GM23338 (cell line): ENCODE measurements at regions not wholly inside any gene's neighbourhood (a gene's known extent, or its start where the extent isn't known, plus 50 kb on each side); places are given as distances from the start of the nearest gene placed in this dataset.

Experiments
- ATAC-seq: fragments of 200-7000 bp; cut with Tn5 transposase; 3 replicates; pipeline ENCODE4 v1.9.1; 2020
- DNase-seq: peaks from one replicate; pipeline ENCODE4 v3.0.0-alpha.2; 2015; ENCODE audit warnings: low spot score
- H2AFZ ChIP-seq: fragments of 200-600 bp; sonication (generic); 2 replicates; pipeline ENCODE4 v1.8.0; 2016; ENCODE audit warnings: antibody characterized with exemption, mild to moderate bottlenecking, moderate library complexity
- H3F3A ChIP-seq: fragments of 200-600 bp; sonication (generic); replicated peaks from 2 replicates; pipeline ENCODE4 v1.8.0; 2017; ENCODE audit warnings: antibody characterized with exemption, mixed run types, low read depth
- H3K27ac ChIP-seq: fragments of 200-600 bp; sonication (generic); 2 replicates; pipeline ENCODE4 v1.6.1; 2016; ENCODE audit warnings: low read depth
- H3K27me3 ChIP-seq: fragments of 200-600 bp; sonication (generic); 2 replicates; pipeline ENCODE4 v1.8.0; 2016; ENCODE audit warnings: mild to moderate bottlenecking, mixed run types, moderate library complexity; ENCODE audit not compliant: insufficient read depth
- H3K36me3 ChIP-seq: fragments of 200-600 bp; sonication (generic); 2 replicates; pipeline ENCODE4 v1.8.0; 2016; ENCODE audit warnings: mild to moderate bottlenecking; ENCODE audit not compliant: insufficient read depth
- H3K4me1 ChIP-seq: fragments of 200-600 bp; sonication (generic); 2 replicates; pipeline ENCODE4 v1.8.0; 2016; ENCODE audit warnings: mild to moderate bottlenecking, moderate library complexity; ENCODE audit not compliant: insufficient read depth
- H3K4me2 ChIP-seq: fragments of 200-600 bp; sonication (generic); 2 replicates; pipeline ENCODE4 v1.7.1; 2017; ENCODE audit warnings: mixed run types
- H3K4me3 ChIP-seq: fragments of 200-600 bp; sonication (generic); 2 replicates; pipeline ENCODE4 v1.6.1; 2016; ENCODE audit warnings: mixed run types
- H3K79me2 ChIP-seq: fragments of 200-600 bp; sonication (generic); replicated peaks from 2 replicates; pipeline ENCODE4 v1.8.0; 2017; ENCODE audit warnings: mild to moderate bottlenecking; ENCODE audit not compliant: insufficient read depth
- H3K9me2 ChIP-seq: fragments of 200-600 bp; sonication (generic); 2 replicates; pipeline ENCODE4 v1.8.0; 2017; ENCODE audit not compliant: insufficient read depth
- H4K20me1 ChIP-seq: fragments of 200-600 bp; sonication (generic); replicated peaks from 2 replicates; pipeline ENCODE4 v1.8.0; 2017; ENCODE audit warnings: mild to moderate bottlenecking; ENCODE audit not compliant: insufficient read depth
- H3K27ac Mint-ChIP-seq: 2 replicates; pipeline ENCODE4 v1.8.0; 2020; ENCODE audit warnings: inconsistent platforms, mild to moderate bottlenecking, moderate library complexity, mixed read lengths
- H3K27me3 Mint-ChIP-seq: 3 replicates; pipeline ENCODE4 v1.8.0; 2022; ENCODE audit warnings: low read depth, mild to moderate bottlenecking, moderate library complexity, mixed read lengths, inconsistent platforms; ENCODE audit not compliant: insufficient read depth, poor library complexity
- H3K36me3 Mint-ChIP-seq: 3 replicates; pipeline ENCODE4 v1.8.0; 2021; ENCODE audit warnings: low read depth, mild to moderate bottlenecking, inconsistent platforms, moderate library complexity, mixed read lengths
- H3K4me1 Mint-ChIP-seq: 3 replicates; pipeline ENCODE4 v1.8.0; 2020; ENCODE audit warnings: mild to moderate bottlenecking, inconsistent platforms, mixed read lengths
- H3K4me3 Mint-ChIP-seq: 3 replicates; pipeline ENCODE4 v1.8.0; 2021; ENCODE audit warnings: moderate library complexity, mild to moderate bottlenecking, inconsistent platforms, mixed read lengths
- H3K9me3 Mint-ChIP-seq: 3 replicates; pipeline ENCODE4 v1.8.0; 2020; ENCODE audit warnings: moderate library complexity, mild to moderate bottlenecking, inconsistent platforms, mixed read lengths
- CREB1 ChIP-seq: fragments of 250-450 bp; sonication (Bioruptor Pico); IDR thresholded peaks from 2 replicates; pipeline ENCODE4 v1.5.0; 2020; ENCODE audit warnings: low read depth, mild to moderate bottlenecking, moderate library complexity
- EZH2 ChIP-seq: fragments of 200-600 bp; sonication (generic); IDR thresholded peaks from one replicate; pipeline ENCODE4 v1.8.0; 2017; ENCODE audit warnings: antibody characterized with exemption, mild to moderate bottlenecking, low read depth; ENCODE audit not compliant: unreplicated experiment
- NANOG ChIP-seq: IDR thresholded peaks from 2 replicates; pipeline ENCODE4 v1.6.1; 2016; ENCODE audit warnings: antibody characterized with exemption, borderline replicate concordance
- POLR2AphosphoS5 ChIP-seq: IDR thresholded peaks from 2 replicates; pipeline ENCODE4 v1.6.1; 2016; ENCODE audit warnings: antibody characterized with exemption, low read depth
- STAT1 ChIP-seq: IDR thresholded peaks from one replicate; pipeline ENCODE4 v1.6.1; 2016; ENCODE audit warnings: antibody characterized with exemption; ENCODE audit not compliant: unreplicated experiment
- TF ChIP-seq, protein P1 (sequence below): IDR thresholded peaks from 2 replicates; pipeline ENCODE4 v1.6.1; 2016; ENCODE audit warnings: antibody characterized with exemption
- TF ChIP-seq, protein P2 (sequence below): IDR thresholded peaks from one replicate; pipeline ENCODE4 v1.6.1; 2018; ENCODE audit warnings: antibody characterized with exemption; ENCODE audit not compliant: unreplicated experiment
- TF ChIP-seq, protein P3 (sequence below): fragments of 250-450 bp; sonication (Bioruptor Pico); IDR thresholded peaks from 2 replicates; pipeline ENCODE4 v1.5.0; 2020; ENCODE audit warnings: mild to moderate bottlenecking, moderate library complexity

DNA sequence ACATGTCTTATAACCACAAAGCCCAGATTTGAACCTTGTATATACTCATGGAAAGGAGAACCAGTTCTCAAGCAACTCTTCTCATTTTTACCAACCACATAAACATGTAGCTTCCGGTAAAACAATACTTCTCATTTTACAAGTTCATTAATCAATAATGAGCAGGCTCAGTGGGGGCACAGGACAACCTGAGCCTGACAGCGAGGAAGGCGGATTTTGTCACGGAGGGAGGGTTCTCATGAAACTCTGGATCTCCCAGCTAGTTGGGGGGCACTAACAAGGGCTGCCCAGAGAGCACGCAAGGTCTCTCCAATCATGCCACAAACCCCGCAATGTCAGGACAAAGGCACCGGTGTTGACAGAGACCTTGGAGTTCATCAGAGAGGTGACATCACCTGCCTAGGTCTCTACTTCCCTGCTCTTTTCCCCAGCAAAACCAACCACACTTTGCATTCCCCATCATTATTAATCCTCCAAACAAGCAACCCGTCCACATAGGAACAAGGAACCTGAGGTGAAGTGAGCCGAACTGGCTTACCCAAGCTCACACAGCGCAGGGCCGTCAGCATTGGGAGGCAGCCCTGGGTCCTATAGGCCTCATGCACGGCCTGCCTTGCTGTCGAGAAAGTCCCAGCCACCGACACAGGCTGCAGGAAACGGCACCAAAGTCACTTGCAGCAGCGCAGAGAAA lies 192.1 kb upstream of the KLF14 start:
- Histone ChIP-seq H3K36me3 (no peaks in the 10 kb centered on the region), H3K4me3 (no peak overlapping the region), H3K27me3 (no peaks in the 10 kb centered on the region), H3K4me2 (no peak overlapping the region), H3K9me2 (no peaks in the 10 kb centered on the region), H2AFZ (no peak overlapping the region), H3K79me2 (no peaks in the 10 kb centered on the region), H3K27ac (0 out of 2 replicates have a peak overlapping the region, but pooled peaks have one; percentile 7), H4K20me1 (no peaks in the 10 kb centered on the region), H3K4me1 (peaks cover 18% of the 10 kb centered on the region), H3F3A (no peaks in the 10 kb centered on the region)
- H3K4me3 Mint-ChIP-seq = no peak overlapping the region
- ATAC-seq = peak; percentile 38
- no peaks in the 10 kb centered on the region; the same call in 1 of the 3 replicates for H3K36me3 Mint-ChIP-seq
- TF ChIP-seq, protein P1, sequence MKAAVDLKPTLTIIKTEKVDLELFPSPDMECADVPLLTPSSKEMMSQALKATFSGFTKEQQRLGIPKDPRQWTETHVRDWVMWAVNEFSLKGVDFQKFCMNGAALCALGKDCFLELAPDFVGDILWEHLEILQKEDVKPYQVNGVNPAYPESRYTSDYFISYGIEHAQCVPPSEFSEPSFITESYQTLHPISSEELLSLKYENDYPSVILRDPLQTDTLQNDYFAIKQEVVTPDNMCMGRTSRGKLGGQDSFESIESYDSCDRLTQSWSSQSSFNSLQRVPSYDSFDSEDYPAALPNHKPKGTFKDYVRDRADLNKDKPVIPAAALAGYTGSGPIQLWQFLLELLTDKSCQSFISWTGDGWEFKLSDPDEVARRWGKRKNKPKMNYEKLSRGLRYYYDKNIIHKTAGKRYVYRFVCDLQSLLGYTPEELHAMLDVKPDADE = no peak
- TF ChIP-seq, protein P2, sequence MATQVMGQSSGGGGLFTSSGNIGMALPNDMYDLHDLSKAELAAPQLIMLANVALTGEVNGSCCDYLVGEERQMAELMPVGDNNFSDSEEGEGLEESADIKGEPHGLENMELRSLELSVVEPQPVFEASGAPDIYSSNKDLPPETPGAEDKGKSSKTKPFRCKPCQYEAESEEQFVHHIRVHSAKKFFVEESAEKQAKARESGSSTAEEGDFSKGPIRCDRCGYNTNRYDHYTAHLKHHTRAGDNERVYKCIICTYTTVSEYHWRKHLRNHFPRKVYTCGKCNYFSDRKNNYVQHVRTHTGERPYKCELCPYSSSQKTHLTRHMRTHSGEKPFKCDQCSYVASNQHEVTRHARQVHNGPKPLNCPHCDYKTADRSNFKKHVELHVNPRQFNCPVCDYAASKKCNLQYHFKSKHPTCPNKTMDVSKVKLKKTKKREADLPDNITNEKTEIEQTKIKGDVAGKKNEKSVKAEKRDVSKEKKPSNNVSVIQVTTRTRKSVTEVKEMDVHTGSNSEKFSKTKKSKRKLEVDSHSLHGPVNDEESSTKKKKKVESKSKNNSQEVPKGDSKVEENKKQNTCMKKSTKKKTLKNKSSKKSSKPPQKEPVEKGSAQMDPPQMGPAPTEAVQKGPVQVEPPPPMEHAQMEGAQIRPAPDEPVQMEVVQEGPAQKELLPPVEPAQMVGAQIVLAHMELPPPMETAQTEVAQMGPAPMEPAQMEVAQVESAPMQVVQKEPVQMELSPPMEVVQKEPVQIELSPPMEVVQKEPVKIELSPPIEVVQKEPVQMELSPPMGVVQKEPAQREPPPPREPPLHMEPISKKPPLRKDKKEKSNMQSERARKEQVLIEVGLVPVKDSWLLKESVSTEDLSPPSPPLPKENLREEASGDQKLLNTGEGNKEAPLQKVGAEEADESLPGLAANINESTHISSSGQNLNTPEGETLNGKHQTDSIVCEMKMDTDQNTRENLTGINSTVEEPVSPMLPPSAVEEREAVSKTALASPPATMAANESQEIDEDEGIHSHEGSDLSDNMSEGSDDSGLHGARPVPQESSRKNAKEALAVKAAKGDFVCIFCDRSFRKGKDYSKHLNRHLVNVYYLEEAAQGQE = no peak
- TF ChIP-seq POLR2AphosphoS5 (no peak), EZH2 (no peak), STAT1 (no peak)
- no peak for DNase-seq
- peaks cover 15% of the 10 kb centered on the region for H3K27me3 Mint-ChIP-seq
- peaks cover 50% of the 10 kb centered on the region for H3K4me1 Mint-ChIP-seq
- H3K27ac Mint-ChIP-seq = peak overlapping the region; percentile 64
- H3K9me3 Mint-ChIP-seq = no peaks in the 10 kb centered on the region

DNA sequence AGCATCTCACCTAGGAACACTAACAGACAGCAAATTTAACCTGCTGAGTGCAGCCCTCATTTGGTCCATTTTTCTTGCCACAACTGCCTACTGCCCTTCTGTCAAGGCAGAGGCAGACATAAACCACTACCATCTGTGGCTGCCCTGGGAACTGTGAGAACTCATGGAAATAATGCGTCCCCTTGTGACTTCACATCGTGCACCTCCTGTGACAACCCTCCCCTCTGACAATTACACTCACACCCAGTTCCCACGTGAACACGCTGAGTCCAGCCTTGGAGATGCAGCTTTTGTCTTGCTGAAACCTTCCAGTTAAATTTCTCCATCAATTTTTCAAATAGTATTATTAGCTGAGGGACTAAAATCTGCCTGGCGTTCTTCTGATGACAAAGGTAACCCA lies 193.1 kb upstream of the KLF14 start:
- H3K27me3 Mint-ChIP-seq = peaks cover 14% of the 10 kb centered on the region
- H3K9me2 ChIP-seq = no peaks in the 10 kb centered on the region
- H3K27ac ChIP-seq = no peak overlapping the region
- TF ChIP-seq, protein P1 = no peak
- no peak for TF ChIP-seq NANOG
- no peak for TF ChIP-seq EZH2
- TF ChIP-seq CREB1 (CRISPR knock-in tag) = no peak
- TF ChIP-seq, protein P3, sequence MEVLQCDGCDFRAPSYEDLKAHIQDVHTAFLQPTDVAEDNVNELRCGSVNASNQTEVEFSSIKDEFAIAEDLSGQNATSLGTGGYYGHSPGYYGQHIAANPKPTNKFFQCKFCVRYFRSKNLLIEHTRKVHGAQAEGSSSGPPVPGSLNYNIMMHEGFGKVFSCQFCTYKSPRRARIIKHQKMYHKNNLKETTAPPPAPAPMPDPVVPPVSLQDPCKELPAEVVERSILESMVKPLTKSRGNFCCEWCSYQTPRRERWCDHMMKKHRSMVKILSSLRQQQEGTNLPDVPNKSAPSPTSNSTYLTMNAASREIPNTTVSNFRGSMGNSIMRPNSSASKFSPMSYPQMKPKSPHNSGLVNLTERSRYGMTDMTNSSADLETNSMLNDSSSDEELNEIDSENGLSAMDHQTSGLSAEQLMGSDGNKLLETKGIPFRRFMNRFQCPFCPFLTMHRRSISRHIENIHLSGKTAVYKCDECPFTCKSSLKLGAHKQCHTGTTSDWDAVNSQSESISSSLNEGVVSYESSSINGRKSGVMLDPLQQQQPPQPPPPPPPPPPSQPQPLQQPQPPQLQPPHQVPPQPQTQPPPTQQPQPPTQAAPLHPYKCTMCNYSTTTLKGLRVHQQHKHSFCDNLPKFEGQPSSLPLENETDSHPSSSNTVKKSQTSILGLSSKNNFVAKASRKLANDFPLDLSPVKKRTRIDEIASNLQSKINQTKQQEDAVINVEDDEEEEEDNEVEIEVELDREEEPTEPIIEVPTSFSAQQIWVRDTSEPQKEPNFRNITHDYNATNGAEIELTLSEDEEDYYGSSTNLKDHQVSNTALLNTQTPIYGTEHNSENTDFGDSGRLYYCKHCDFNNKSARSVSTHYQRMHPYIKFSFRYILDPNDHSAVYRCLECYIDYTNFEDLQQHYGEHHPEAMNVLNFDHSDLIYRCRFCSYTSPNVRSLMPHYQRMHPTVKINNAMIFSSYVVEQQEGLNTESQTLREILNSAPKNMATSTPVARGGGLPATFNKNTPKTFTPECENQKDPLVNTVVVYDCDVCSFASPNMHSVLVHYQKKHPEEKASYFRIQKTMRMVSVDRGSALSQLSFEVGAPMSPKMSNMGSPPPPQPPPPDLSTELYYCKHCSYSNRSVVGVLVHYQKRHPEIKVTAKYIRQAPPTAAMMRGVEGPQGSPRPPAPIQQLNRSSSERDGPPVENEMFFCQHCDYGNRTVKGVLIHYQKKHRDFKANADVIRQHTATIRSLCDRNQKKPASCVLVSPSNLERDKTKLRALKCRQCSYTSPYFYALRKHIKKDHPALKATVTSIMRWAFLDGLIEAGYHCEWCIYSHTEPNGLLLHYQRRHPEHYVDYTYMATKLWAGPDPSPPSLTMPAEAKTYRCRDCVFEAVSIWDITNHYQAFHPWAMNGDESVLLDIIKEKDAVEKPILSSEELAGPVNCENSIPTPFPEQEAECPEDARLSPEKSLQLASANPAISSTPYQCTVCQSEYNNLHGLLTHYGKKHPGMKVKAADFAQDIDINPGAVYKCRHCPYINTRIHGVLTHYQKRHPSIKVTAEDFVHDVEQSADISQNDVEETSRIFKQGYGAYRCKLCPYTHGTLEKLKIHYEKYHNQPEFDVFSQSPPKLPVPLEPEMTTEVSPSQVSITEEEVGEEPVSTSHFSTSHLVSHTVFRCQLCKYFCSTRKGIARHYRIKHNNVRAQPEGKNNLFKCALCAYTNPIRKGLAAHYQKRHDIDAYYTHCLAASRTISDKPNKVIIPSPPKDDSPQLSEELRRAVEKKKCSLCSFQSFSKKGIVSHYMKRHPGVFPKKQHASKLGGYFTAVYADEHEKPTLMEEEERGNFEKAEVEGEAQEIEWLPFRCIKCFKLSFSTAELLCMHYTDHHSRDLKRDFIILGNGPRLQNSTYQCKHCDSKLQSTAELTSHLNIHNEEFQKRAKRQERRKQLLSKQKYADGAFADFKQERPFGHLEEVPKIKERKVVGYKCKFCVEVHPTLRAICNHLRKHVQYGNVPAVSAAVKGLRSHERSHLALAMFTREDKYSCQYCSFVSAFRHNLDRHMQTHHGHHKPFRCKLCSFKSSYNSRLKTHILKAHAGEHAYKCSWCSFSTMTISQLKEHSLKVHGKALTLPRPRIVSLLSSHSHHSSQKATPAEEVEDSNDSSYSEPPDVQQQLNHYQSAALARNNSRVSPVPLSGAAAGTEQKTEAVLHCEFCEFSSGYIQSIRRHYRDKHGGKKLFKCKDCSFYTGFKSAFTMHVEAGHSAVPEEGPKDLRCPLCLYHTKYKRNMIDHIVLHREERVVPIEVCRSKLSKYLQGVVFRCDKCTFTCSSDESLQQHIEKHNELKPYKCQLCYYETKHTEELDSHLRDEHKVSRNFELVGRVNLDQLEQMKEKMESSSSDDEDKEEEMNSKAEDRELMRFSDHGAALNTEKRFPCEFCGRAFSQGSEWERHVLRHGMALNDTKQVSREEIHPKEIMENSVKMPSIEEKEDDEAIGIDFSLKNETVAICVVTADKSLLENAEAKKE (CRISPR knock-in tag) = no peak
- TF ChIP-seq POLR2AphosphoS5 = no peak

More for the DNA sequence above, 193.1 kb upstream of the KLF14 start:
- peak overlapping the region; percentile 16; the same call in 1 of the 2 replicates for H3K27ac Mint-ChIP-seq
- H2AFZ ChIP-seq = no peak overlapping the region
- no peaks in the 10 kb centered on the region for H3K36me3 ChIP-seq
- no peaks in the 10 kb centered on the region for H4K20me1 ChIP-seq
- no peak overlapping the region; the same call in 2 of the 3 replicates for H3K4me3 Mint-ChIP-seq
- H3K36me3 Mint-ChIP-seq = no peaks in the 10 kb centered on the region; the same call in 1 of the 3 replicates
- DNase-seq = no peak
- H3F3A ChIP-seq = no peaks in the 10 kb centered on the region
- no peaks in the 10 kb centered on the region for H3K27me3 ChIP-seq
- H3K4me2 ChIP-seq = no peak overlapping the region
- no peak overlapping the region for H3K4me3 ChIP-seq
- H3K79me2 ChIP-seq = no peaks in the 10 kb centered on the region
- no peaks in the 10 kb centered on the region for H3K9me3 Mint-ChIP-seq
- H3K4me1 Mint-ChIP-seq = peaks cover 41% of the 10 kb centered on the region
- no peak for ATAC-seq
- H3K4me1 ChIP-seq = peaks cover 11% of the 10 kb centered on the region
